MCF 10A (cell line): ENCODE measurements at regions not wholly inside any gene's neighbourhood (a gene's known extent, or its start where the extent isn't known, plus 50 kb on each side); places are given as distances from the start of the nearest gene placed in this dataset.

Experiments
- BruUV-seq: library from RNA; stranded (reverse); fragments of 400-500 nt; replicated peaks from 2 replicates; lab custom pipeline; 2021; lab: Mats Ljungman, UMichigan
- CTCF ChIA-PET: fragments of 300-600 bp; sonication (Branson Sonifier 250); formaldehyde crosslinking; extraction: SDS; loops from one replicate; lab custom pipeline; 2021; ENCODE audit warnings: antibody characterized with exemption, inconsistent platforms; lab: Yijun Ruan, JAX
- POLR2A ChIA-PET: fragments of 300-600, 350-650 bp; sonication (Branson Sonifier 250); formaldehyde crosslinking; extraction: SDS; loops from one replicate; lab custom pipeline; 2020; ENCODE audit warnings: antibody characterized with exemption, inconsistent platforms; lab: Yijun Ruan, JAX
- DNase-seq: peaks from one replicate; pipeline ENCODE4 v3.0.0-alpha.2; 2018; ENCODE audit not compliant: unreplicated experiment
- H3K27ac Mint-ChIP-seq: one replicate; pipeline ENCODE4 v1.8.0; 2022; ENCODE audit warnings: mild to moderate bottlenecking, low read depth, mixed read lengths; ENCODE audit not compliant: unreplicated experiment
- H3K27me3 Mint-ChIP-seq: one replicate; pipeline ENCODE4 v1.8.0; 2022; ENCODE audit warnings: mixed read lengths; ENCODE audit not compliant: insufficient read depth, unreplicated experiment
- H3K36me3 Mint-ChIP-seq: one replicate; pipeline ENCODE4 v1.8.0; 2022; ENCODE audit warnings: mild to moderate bottlenecking, moderate library complexity, mixed read lengths; ENCODE audit not compliant: insufficient read depth, unreplicated experiment
- H3K4me1 Mint-ChIP-seq: one replicate; pipeline ENCODE4 v1.8.0; 2022; ENCODE audit warnings: mixed read lengths; ENCODE audit not compliant: insufficient read depth, unreplicated experiment
- H3K4me3 Mint-ChIP-seq: one replicate; pipeline ENCODE4 v1.8.0; 2022; ENCODE audit warnings: mild to moderate bottlenecking, moderate library complexity, mixed read lengths; ENCODE audit not compliant: unreplicated experiment
- H3K9me3 Mint-ChIP-seq: one replicate; pipeline ENCODE4 v1.8.0; 2022; ENCODE audit warnings: mixed read lengths; ENCODE audit not compliant: unreplicated experiment
- CTCF ChIP-seq: fragments of 200-600 bp; IDR thresholded peaks from one replicate; pipeline ENCODE4 v1.8.0; 2022; ENCODE audit warnings: antibody characterized with exemption, mild to moderate bottlenecking; ENCODE audit not compliant: unreplicated experiment
- intact Hi-C: fragments of 100-400 bp; cut with micrococcal nuclease; formaldehyde crosslinking; loops from 2 replicates; pipeline ENCODE4 v1.14.1; 2022

GRCh38 chr15:45910671-45911070, 275.8 kb downstream of the SQOR start:
- intact Hi-C loops = no loop called here
- TF ChIP-seq CTCF = no peak
- no peaks in the 10 kb centered on the region for H3K27me3 Mint-ChIP-seq
- DNase-seq = no peak
- POLR2A ChIA-PET = interaction anchor here (1.2 kb wide), 1 partner anchor 9 kb away, joined by 5 read pairs; no protein-coding TSS in a partner anchor
- H3K27ac Mint-ChIP-seq = no peak overlapping the region
- CTCF ChIA-PET = interaction anchor here (0.7 kb wide), 1 partner anchor 21 kb away, joined by 4 read pairs; no protein-coding TSS in a partner anchor
- no peak overlapping the region for H3K4me3 Mint-ChIP-seq
- no TSS peak for BruUV-seq
- H3K9me3 Mint-ChIP-seq = peaks cover 6% of the 10 kb centered on the region
- H3K36me3 Mint-ChIP-seq = no peaks in the 10 kb centered on the region
- no peaks in the 10 kb centered on the region for H3K4me1 Mint-ChIP-seq

- BruUV-seq = no TSS peak
- no peaks in the 10 kb centered on the region for H3K9me3 Mint-ChIP-seq
- intact Hi-C loops = no loop called here
- DNase-seq = no peak
- TF ChIP-seq CTCF = no peak
- no peak overlapping the region for H3K27ac Mint-ChIP-seq
- no peaks in the 10 kb centered on the region for H3K36me3 Mint-ChIP-seq
- H3K4me3 Mint-ChIP-seq = no peak overlapping the region
- ChIA-PET CTCF (no interaction called here), POLR2A (interaction anchor here (0.6 kb wide), 1 partner anchor 22 kb away, joined by 3 read pairs; no protein-coding TSS in a partner anchor)
- H3K27me3 Mint-ChIP-seq = no peaks in the 10 kb centered on the region
- H3K4me1 Mint-ChIP-seq = no peaks in the 10 kb centered on the region
These were observed 278.6 kb downstream of the SQOR start for GRCh38 chr15:45913451-45913850.

- TF ChIP-seq CTCF = no peak
- no peak for DNase-seq
- ChIA-PET CTCF (no interaction called here), POLR2A (interaction anchor here (0.6 kb wide), 1 partner anchor 23 kb away, joined by 3 read pairs; no protein-coding TSS in a partner anchor)
- no peaks in the 10 kb centered on the region for H3K9me3 Mint-ChIP-seq
- no peak overlapping the region for H3K4me3 Mint-ChIP-seq
- intact Hi-C loops = no loop called here
- H3K27me3 Mint-ChIP-seq = no peaks in the 10 kb centered on the region
- BruUV-seq = no TSS peak
- peaks cover under 1% of the 10 kb centered on the region for H3K4me1 Mint-ChIP-seq
- H3K27ac Mint-ChIP-seq = no peak overlapping the region
- no peaks in the 10 kb centered on the region for H3K36me3 Mint-ChIP-seq
These were observed 279.6 kb downstream of the SQOR start for GRCh38 chr15:45914425-45914824.

GRCh38 chr15:45918839-45919238, 284.0 kb downstream of the SQOR start:
- Mint-ChIP-seq H3K36me3 (no peaks in the 10 kb centered on the region), H3K4me3 (no peak overlapping the region), H3K4me1 (peaks cover 6% of the 10 kb centered on the region), H3K27ac (peak overlapping the region; percentile 84), H3K9me3 (peaks cover 7% of the 10 kb centered on the region), H3K27me3 (no peaks in the 10 kb centered on the region)
- no TSS peak for BruUV-seq
- intact Hi-C loops = loop anchor here (5.0 kb wide), 1 partner anchor 62 kb away; no protein-coding TSS in a partner anchor
- TF ChIP-seq CTCF = no peak
- no peak for DNase-seq
- ChIA-PET CTCF (interaction anchor here (0.5 to 2.0 kb wide), 5 partner anchors 65 to 865 kb away, joined by 3 to 7 read pairs (median 6); no protein-coding TSS in a partner anchor), POLR2A (interaction anchor here (0.7 to 3.7 kb wide), 5 partner anchors 9 to 147 kb away, joined by 3 to 16 read pairs (median 5); no protein-coding TSS in a partner anchor)
